ENCODE measurements at regions not wholly inside any gene's neighbourhood (a gene's known extent, or its start where the extent isn't known, plus 50 kb on each side); places are given as distances from the start of the nearest gene placed in this dataset.

DNA sequence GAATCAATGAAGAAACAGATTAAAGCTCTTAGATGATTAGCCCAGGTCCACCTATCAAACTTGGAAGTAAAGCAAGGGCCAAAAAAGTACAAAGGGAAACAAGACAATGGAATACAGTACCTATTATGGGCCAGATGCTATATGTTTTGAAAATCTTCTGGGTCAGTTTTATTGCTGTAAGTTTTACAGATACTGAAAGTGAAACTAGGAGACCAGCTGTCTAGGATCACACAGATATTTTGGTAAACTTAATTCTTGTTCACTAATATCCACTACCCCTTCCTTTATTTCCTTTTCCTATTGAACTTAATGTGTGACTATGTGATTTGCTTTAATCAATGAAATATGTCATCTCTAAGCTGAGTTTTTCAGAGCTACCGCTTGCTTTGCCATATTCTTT lies 505.4 kb upstream of the PITX2 start:
- TF ChIP-seq POLR2AphosphoS5 (IDR thresholded peaks at IDR 0.05; ENCODE audit: borderline replicate concordance, low read depth, low read length) (no peak), EZH2 (IDR thresholded peaks at IDR 0.05) (no peak), FOXP2 (optimal IDR thresholded peaks at IDR 0.05; ENCODE audit: control extremely low read depth, extremely low read length, insufficient read depth) (no peak)

Data from SK-N-MC (cell line).